ENCODE measurements at regions not wholly inside any gene's neighbourhood (a gene's known extent, or its start where the extent isn't known, plus 50 kb on each side); places are given as distances from the start of the nearest gene placed in this dataset.

DNA sequence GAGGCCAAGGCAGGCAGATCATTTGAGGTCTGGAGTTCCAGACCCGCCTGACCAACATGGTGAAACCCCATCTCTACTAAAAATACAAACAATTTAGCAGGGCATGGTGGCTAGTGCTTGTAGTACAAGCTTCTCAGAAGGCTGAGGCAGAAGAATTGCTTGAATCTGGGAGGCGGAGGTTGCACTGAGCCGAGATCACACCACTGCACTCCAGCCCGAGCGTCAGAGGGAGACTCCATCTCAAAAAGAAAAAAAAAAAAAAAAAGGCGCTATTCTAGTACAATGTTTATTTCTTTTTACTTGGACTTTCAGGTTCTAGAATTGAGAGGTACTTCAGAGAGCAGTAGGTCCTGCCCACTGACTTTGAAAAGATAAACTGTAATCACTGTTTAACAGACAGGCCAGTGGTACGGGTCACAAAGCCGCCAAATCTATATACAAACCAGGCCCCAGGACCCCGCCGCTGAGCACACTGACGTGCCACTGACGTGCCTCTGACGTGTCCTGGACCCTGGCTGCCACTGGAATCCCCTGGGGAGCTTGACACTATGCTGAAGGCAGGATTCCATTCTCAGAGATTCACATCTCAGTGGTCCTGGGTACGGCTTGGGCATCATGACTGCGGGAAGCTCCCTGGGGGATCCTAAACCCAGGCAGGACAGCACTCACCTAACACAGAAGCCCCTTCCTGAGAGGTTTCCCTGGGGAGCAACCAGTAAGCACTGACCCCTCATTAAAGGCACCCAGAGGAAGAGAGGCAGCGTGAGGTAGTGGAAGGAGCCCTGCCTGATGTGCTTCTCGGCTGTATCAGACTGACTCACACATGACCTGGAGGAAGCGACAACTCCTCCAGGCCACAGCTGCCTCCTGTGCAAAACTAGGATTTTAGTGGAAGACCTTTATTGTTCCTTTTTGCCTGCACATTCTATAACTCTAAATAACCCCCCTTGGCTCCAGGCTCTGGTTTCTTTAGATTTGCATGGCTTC, 197.8 kb upstream of the MEIS1 start:
- no peaks in the 10 kb centered on the region for H3K4me1 Mint-ChIP-seq
- H3K27me3 ChIP-seq (replicated peaks in 1 of 4; ENCODE audit: control extremely low read depth in 1 of 4, control insufficient read depth in 3 of 4, insufficient read depth in 4 of 4, low read length in 3 of 4), result no peaks in the 10 kb centered on the region
- no peaks in the 10 kb centered on the region for H3K79me2 ChIP-seq (ENCODE audit: control insufficient read depth, insufficient read depth, low read length)
- intact Hi-C loops (cut with micrococcal nuclease), result no loop called here
- no peak overlapping the region for H2AFZ ChIP-seq (ENCODE audit: insufficient read depth, low read depth, low read length, poor library complexity, severe bottlenecking)
- no peaks in the 10 kb centered on the region for H3K36me3 ChIP-seq (replicated peaks in 1 of 2; ENCODE audit: control extremely low read depth in 1 of 2, control insufficient read depth in 1 of 2, extremely low read depth in 1 of 2, insufficient read depth in 2 of 2, low read length in 1 of 2)
- ChIA-PET POLR2A (no interaction called here), CTCF (no interaction called here)
- H3K4me3 Mint-ChIP-seq, result no peak overlapping the region
- H3K4me3 ChIP-seq (ENCODE audit: control extremely low read depth in 1 of 5, extremely low read depth in 1 of 5, insufficient read depth in 1 of 5, low read depth in 2 of 5, low read length in 4 of 5), result no peak overlapping the region
- no peak overlapping the region for H3K27ac ChIP-seq (ENCODE audit: low read length in 2 of 2)
- H3K4me1 ChIP-seq (ENCODE audit: control insufficient read depth in 2 of 2, insufficient read depth in 2 of 2, low read length in 2 of 2), result no peaks in the 10 kb centered on the region
- TF ChIP-seq, protein P1, sequence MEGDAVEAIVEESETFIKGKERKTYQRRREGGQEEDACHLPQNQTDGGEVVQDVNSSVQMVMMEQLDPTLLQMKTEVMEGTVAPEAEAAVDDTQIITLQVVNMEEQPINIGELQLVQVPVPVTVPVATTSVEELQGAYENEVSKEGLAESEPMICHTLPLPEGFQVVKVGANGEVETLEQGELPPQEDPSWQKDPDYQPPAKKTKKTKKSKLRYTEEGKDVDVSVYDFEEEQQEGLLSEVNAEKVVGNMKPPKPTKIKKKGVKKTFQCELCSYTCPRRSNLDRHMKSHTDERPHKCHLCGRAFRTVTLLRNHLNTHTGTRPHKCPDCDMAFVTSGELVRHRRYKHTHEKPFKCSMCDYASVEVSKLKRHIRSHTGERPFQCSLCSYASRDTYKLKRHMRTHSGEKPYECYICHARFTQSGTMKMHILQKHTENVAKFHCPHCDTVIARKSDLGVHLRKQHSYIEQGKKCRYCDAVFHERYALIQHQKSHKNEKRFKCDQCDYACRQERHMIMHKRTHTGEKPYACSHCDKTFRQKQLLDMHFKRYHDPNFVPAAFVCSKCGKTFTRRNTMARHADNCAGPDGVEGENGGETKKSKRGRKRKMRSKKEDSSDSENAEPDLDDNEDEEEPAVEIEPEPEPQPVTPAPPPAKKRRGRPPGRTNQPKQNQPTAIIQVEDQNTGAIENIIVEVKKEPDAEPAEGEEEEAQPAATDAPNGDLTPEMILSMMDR (IDR thresholded peaks at IDR 0.05), result no peak
- TF ChIP-seq EZH2 (IDR thresholded peaks at IDR 0.05; ENCODE audit: borderline replicate concordance, insufficient read depth, low read depth, low read length, poor library complexity, severe bottlenecking), result no peak
- 86% methylated on average over 15 of the region's 18 CpGs for WGBS (ENCODE audit: insufficient coverage)
- no peaks in the 10 kb centered on the region for H3K9me3 Mint-ChIP-seq (ENCODE audit: insufficient read depth)
- DNase-seq, result no peak
- no peak for ATAC-seq (ENCODE audit: low read depth)
- no peak overlapping the region for H3K9ac ChIP-seq (ENCODE audit: low read length)
- H3K27ac Mint-ChIP-seq, result no peak overlapping the region
- no peaks in the 10 kb centered on the region for H4K20me1 ChIP-seq (ENCODE audit: control insufficient read depth, insufficient read depth, low read length, poor library complexity, severe bottlenecking)
- no peak overlapping the region for H3K4me2 ChIP-seq (replicated peaks; ENCODE audit: low read depth, low read length, poor library complexity, severe bottlenecking)
- H3K27me3 Mint-ChIP-seq, result no peaks in the 10 kb centered on the region
- H3K9me3 ChIP-seq (ENCODE audit: control extremely low read depth in 1 of 3, control insufficient read depth in 2 of 3, insufficient read depth in 1 of 3, low read length in 2 of 3), result no peaks in the 10 kb centered on the region

DNA sequence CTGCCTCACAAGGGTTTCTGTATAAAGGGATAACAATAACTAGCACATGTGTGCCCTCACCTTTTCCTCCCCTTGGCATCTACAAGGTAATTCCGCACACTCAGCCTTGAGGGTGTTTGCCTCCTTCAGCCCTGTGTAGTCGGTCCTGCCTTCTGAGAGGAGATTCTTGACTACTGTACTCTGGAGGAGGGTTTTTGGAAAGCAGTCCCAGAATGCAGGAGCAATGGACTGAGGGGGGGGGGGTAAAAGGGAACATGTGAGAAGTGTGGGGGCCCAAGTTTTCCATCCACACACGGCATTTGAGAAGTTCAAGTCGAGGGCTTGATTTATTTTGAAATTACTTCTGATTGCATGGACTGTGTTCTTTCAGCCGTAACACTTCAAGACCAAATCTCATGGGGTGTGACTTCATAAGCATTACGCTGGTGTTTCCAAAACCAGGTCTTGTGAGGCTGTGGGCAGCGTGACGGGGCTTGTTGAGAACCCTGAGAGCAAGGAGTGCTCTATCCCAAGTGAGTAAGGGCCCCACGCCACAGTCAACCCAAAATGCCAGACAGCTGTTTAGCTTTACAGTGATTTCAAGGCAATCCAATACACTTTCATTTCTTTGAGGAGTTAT, 198.7 kb upstream of the MEIS1 start:
- Mint-ChIP-seq H3K4me3 (no peak overlapping the region), H3K27me3 (no peaks in the 10 kb centered on the region), H3K9me3 (ENCODE audit: insufficient read depth) (no peaks in the 10 kb centered on the region), H3K4me1 (no peaks in the 10 kb centered on the region), H3K27ac (no peak overlapping the region)
- WGBS (ENCODE audit: insufficient coverage), result 94% methylated on average over 5 of the region's 9 CpGs
- DNase-seq (no peak), ATAC-seq (ENCODE audit: low read depth) (no peak)
- Histone ChIP-seq H3K9me3 (ENCODE audit: control extremely low read depth in 1 of 3, control insufficient read depth in 2 of 3, insufficient read depth in 1 of 3, low read length in 2 of 3) (no peaks in the 10 kb centered on the region), H3K36me3 (replicated peaks in 1 of 2; ENCODE audit: control extremely low read depth in 1 of 2, control insufficient read depth in 1 of 2, extremely low read depth in 1 of 2, insufficient read depth in 2 of 2, low read length in 1 of 2) (no peaks in the 10 kb centered on the region), H4K20me1 (ENCODE audit: control insufficient read depth, insufficient read depth, low read length, poor library complexity, severe bottlenecking) (no peaks in the 10 kb centered on the region), H3K27me3 (replicated peaks in 1 of 4; ENCODE audit: control extremely low read depth in 1 of 4, control insufficient read depth in 3 of 4, insufficient read depth in 4 of 4, low read length in 3 of 4) (no peaks in the 10 kb centered on the region), H3K79me2 (ENCODE audit: control insufficient read depth, insufficient read depth, low read length) (no peaks in the 10 kb centered on the region), H3K9ac (ENCODE audit: low read length) (no peak overlapping the region), H3K27ac (ENCODE audit: low read length in 2 of 2) (no peak overlapping the region), H3K4me2 (replicated peaks; ENCODE audit: low read depth, low read length, poor library complexity, severe bottlenecking) (no peak overlapping the region), H3K4me1 (ENCODE audit: control insufficient read depth in 2 of 2, insufficient read depth in 2 of 2, low read length in 2 of 2) (no peaks in the 10 kb centered on the region), H2AFZ (ENCODE audit: insufficient read depth, low read depth, low read length, poor library complexity, severe bottlenecking) (no peak overlapping the region), H3K4me3 (ENCODE audit: control extremely low read depth in 1 of 5, extremely low read depth in 1 of 5, insufficient read depth in 1 of 5, low read depth in 2 of 5, low read length in 4 of 5) (no peak overlapping the region)
- CTCF ChIA-PET, result no interaction called here
- TF ChIP-seq EZH2 (IDR thresholded peaks at IDR 0.05; ENCODE audit: borderline replicate concordance, insufficient read depth, low read depth, low read length, poor library complexity, severe bottlenecking), result no peak
- TF ChIP-seq, protein P1 (IDR thresholded peaks at IDR 0.05), result no peak
- POLR2A ChIA-PET, result no interaction called here
- intact Hi-C loops (cut with micrococcal nuclease), result no loop called here

All from B cell (primary cell).